Breast epithelium (tissue), 4 donors: ENCODE measurements at regions not wholly inside any gene's neighbourhood (a gene's known extent, or its start where the extent isn't known, plus 50 kb on each side); places are given as distances from the start of the nearest gene placed in this dataset.

Experiments
- DNase-seq, 2 donors: peaks; one replicate each; pipeline ENCODE4 v3.0.0-alpha.2; 2019; ENCODE audit warnings: low spot score in 2 of 2
- H3K27ac ChIP-seq, 2 donors: fragments of 200-600 bp; sonication (generic) in 1 of 2; one replicate each; pipeline ENCODE4 v1.5.1; 2016 to 2019; ENCODE audit warnings: mild to moderate bottlenecking in 1 of 2
- H3K27me3 ChIP-seq, 2 donors: fragments of 200-600 bp; sonication (generic) in 1 of 2; one replicate each; pipeline versions ENCODE4 v1.5.1 to v1.6.0; 2017 to 2019; ENCODE audit warnings: control low read depth in 1 of 2, mild to moderate bottlenecking in 1 of 2
- H3K36me3 ChIP-seq: fragments of 200-600 bp; one replicate; pipeline ENCODE4 v1.5.1; 2019
- H3K4me1 ChIP-seq, 2 donors: fragments of 200-600 bp; sonication (generic); one replicate each; pipeline ENCODE4 v1.5.1; 2016 to 2019; ENCODE audit warnings: control low read depth in 1 of 2
- H3K4me3 ChIP-seq, 3 donors: fragments of 200-600 bp; sonication (generic); 1 replicate in 2 of 3; 2 replicates in 1 of 3; pipeline ENCODE4 v1.5.1; 2016 to 2019; ENCODE audit warnings: mild to moderate bottlenecking in 3 of 3, moderate library complexity in 2 of 3
- H3K9me3 ChIP-seq, 2 donors: fragments of 200-600 bp; sonication (generic) in 1 of 2; one replicate each; pipeline ENCODE4 v1.5.1; 2016 to 2019; ENCODE audit warnings: control low read depth in 1 of 2
- CTCF ChIP-seq, 3 donors: fragments of 450-650 bp; IDR thresholded peaks; one replicate each; pipeline ENCODE4 v1.5.1; 2016 to 2017; ENCODE audit warnings: antibody characterized with exemption in 3 of 3, mild to moderate bottlenecking in 3 of 3, moderate library complexity in 3 of 3
- POLR2A ChIP-seq: fragments of 450-650 bp; IDR thresholded peaks from one replicate; pipeline ENCODE4 v1.6.1; 2016; ENCODE audit warnings: antibody characterized with exemption, mild to moderate bottlenecking, moderate library complexity
- POLR2AphosphoS5 ChIP-seq, 3 donors: sonication (generic); formaldehyde crosslinking; IDR thresholded peaks; one replicate each; pipeline ENCODE4 v1.6.1; 2017; ENCODE audit warnings: antibody characterized with exemption in 3 of 3
- intact Hi-C: fragments of 100-400 bp; cut with DNase I; formaldehyde crosslinking; loops from one replicate; pipeline ENCODE4 v1.15.1; 2023; ENCODE audit warnings: low total_unique reads

- intact Hi-C loops: loop anchor here (5.0 kb wide), 1 partner anchor 547 kb away; no protein-coding TSS in a partner anchor
- TF ChIP-seq POLR2A (no peak), POLR2AphosphoS5 (IDR thresholded peaks at IDR 0.05) (no peak), CTCF (IDR thresholded peaks at IDR 0.05) (no peak)
- no peak for DNase-seq
Measured at GRCh38 chr5:122639864-122640263, 135.0 kb upstream of the SNX2 start.

GRCh38 chr5:122649080-122649479, 125.8 kb upstream of the SNX2 start:
- no peak overlapping the region for H3K4me3 ChIP-seq
- no peak overlapping the region for H3K27ac ChIP-seq
- intact Hi-C loops: no loop called here
- H3K27me3 ChIP-seq: no peaks in the 10 kb centered on the region
- H3K4me1 ChIP-seq: no peaks in the 10 kb centered on the region
- TF ChIP-seq CTCF (IDR thresholded peaks at IDR 0.05): no peak
- TF ChIP-seq POLR2A: no peak
- no peak for TF ChIP-seq POLR2AphosphoS5 (IDR thresholded peaks at IDR 0.05)
- H3K36me3 ChIP-seq: no peaks in the 10 kb centered on the region
- H3K9me3 ChIP-seq: no peaks in the 10 kb centered on the region
- DNase-seq: no peak

More at GRCh38 chr5:122639864-122640263, 135.0 kb upstream of the SNX2 start:
- Histone ChIP-seq H3K27ac (no peak overlapping the region), H3K9me3 (no peaks in the 10 kb centered on the region), H3K27me3 (no peaks in the 10 kb centered on the region), H3K4me1 (no peaks in the 10 kb centered on the region), H3K36me3 (no peaks in the 10 kb centered on the region), H3K4me3 (no peak overlapping the region)

GRCh38 chr5:122653087-122654017, 121.5 kb upstream of the SNX2 start:
- H3K27me3 ChIP-seq: no peaks in the 10 kb centered on the region
- TF ChIP-seq CTCF (IDR thresholded peaks at IDR 0.05) (no peak), POLR2AphosphoS5 (IDR thresholded peaks at IDR 0.05) (no peak), POLR2A (no peak)
- no peak for DNase-seq
- no peak overlapping the region for H3K27ac ChIP-seq
- no peaks in the 10 kb centered on the region for H3K4me1 ChIP-seq
- H3K9me3 ChIP-seq: no peaks in the 10 kb centered on the region
- intact Hi-C loops: no loop called here
- no peaks in the 10 kb centered on the region for H3K36me3 ChIP-seq
- no peak overlapping the region for H3K4me3 ChIP-seq

GRCh38 chr5:122656160-122656559, 118.7 kb upstream of the SNX2 start:
- DNase-seq: no peak
- H3K4me3 ChIP-seq: no peak overlapping the region
- no peaks in the 10 kb centered on the region for H3K27me3 ChIP-seq
- intact Hi-C loops: no loop called here
- H3K27ac ChIP-seq: no peak overlapping the region
- no peaks in the 10 kb centered on the region for H3K9me3 ChIP-seq
- no peaks in the 10 kb centered on the region for H3K36me3 ChIP-seq
- H3K4me1 ChIP-seq: no peaks in the 10 kb centered on the region
- TF ChIP-seq CTCF (IDR thresholded peaks at IDR 0.05) (no peak), POLR2AphosphoS5 (IDR thresholded peaks at IDR 0.05) (no peak), POLR2A (no peak)

GRCh38 chr5:122656577-122656976, 118.3 kb upstream of the SNX2 start:
- H3K4me3 ChIP-seq: no peak overlapping the region
- H3K27ac ChIP-seq: no peak overlapping the region
- no peaks in the 10 kb centered on the region for H3K9me3 ChIP-seq
- no peak for TF ChIP-seq POLR2AphosphoS5 (IDR thresholded peaks at IDR 0.05)
- H3K27me3 ChIP-seq: no peaks in the 10 kb centered on the region
- intact Hi-C loops: no loop called here
- H3K4me1 ChIP-seq: no peaks in the 10 kb centered on the region
- no peaks in the 10 kb centered on the region for H3K36me3 ChIP-seq
- no peak for DNase-seq
